Stimulated activated CD8-positive, alpha-beta memory T cell treated with anti-CD3 and anti-CD28 coated beads, Interleukin-12 subunit alpha, Interleukin-12 subunit beta, amount 100 ng/mL, for 4 hours (primary cell): ENCODE measurements at regions not wholly inside any gene's neighbourhood (a gene's known extent, or its start where the extent isn't known, plus 50 kb on each side); places are given as distances from the start of the nearest gene placed in this dataset.

ENCODE experiments used
- DNase-seq: peaks from one replicate; pipeline ENCODE4 v3.0.0-alpha.2; 2020; ENCODE audit warnings: low read depth

DNA sequence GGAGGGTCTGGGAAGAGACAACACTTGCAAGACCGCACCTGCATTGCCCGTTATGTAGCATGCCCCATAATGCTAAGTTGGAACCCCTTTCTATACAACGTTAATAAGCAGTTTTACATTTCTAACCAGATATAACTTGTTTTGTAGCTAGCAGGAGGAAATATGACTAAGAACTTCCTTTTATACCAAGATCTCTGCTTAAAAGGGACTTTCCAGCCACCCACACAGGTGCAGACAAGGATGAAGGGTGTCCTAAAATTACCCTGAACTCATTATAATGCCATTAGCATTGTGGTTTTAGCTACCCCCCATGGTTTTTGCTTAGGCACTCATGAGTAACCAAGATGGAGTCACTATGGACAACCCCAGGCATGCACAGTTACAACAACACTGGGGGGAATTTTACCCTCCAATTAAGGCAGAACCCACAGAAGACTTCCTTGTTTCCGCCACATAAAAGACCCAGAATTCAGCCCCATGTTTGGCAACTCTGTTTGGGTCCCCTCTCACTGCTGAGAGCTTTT is 362.8 kb downstream of the CBLN2 start:
- no peak for DNase-seq

DNA sequence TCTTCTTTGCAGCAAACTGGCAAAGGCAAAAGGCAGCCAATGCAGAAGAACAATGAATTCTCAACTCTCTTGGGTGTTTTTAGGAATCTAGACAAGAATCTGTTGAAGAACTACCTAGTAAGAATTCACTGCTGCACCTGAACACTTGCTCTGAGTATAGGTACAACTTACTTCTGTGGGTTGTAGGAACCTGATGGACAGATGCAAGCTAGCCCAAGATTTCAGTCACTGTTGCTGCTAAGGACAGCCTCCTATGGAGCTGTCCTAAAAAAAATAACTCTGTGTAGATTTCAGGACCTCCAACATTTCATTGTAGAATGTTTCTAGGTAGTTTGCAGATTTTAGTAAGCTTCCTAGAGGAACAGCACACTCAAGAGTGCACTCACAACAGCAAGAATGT is 363.5 kb downstream of the CBLN2 start:
- no peak for DNase-seq

- DNase-seq, result no peak
These were observed 369.0 kb downstream of the CBLN2 start for GRCh38 chr18:72174972-72175649.

DNA sequence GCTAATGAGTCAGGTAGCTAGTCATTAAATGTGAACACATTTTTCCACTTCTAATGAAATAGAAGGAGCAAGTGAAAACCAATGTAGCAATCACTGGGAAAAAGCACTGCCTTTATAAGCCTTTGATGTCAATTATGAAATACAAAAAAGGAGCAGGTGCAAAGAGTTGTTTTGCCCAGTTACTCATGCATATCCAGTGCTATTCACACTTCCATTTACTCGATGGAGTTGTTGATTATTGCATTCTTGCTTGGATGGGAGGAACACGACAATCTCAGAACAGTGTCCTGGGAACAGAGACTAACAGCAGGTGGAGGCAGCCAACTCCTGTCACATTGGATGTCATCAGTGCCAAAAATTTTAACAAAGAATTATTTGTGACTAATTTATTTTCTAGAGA is 372.5 kb downstream of the CBLN2 start:
- DNase-seq, result no peak

GRCh38 chr18:72161691-72162090 is 382.5 kb downstream of the CBLN2 start:
- DNase-seq, result no peak

- DNase-seq, result no peak
These were observed 383.4 kb downstream of the CBLN2 start for GRCh38 chr18:72160510-72161445.

DNA sequence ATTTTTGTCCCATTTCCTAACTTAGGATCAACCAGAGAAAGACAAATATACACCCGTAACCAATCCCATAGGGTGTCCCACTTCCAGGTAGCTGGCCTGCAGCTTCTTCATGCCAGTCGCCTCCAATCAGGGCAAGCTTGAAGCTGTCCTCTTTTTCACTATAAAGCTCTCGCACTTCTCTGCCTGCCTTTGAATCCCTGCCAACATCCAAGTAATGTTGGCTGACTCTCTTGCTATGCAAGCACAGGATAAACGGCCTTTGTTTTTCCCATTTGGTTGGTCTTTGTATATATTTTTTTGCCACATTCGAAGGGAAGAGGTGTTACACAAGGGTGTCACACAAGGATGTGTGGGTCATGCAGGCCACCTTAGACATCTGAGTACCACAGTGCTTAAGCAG is 388.8 kb downstream of the CBLN2 start:
- no peak for DNase-seq

DNA sequence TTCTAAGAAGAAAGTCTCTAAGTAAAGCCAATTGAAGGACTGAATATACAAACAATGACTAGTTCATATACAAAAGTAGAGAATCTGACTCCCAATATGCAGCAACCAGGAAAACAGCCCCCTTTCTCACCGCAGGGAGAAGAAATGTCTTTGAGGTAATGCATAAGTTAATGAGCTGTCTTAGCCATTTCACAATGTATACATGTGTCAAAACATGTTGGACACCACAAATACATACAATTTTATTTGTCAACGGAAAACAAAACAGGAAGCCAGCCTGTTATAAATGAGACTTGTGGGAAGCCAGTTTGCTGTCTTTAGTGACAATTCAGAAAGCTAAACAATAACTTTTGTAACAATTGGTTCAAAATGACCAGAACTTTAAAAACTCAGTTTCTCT is 389.2 kb downstream of the CBLN2 start:
- no peak for DNase-seq

- DNase-seq, result no peak
These were observed 391.2 kb downstream of the CBLN2 start for GRCh38 chr18:72152935-72153334.

- no peak for DNase-seq
These were observed 396.3 kb downstream of the CBLN2 start for GRCh38 chr18:72147830-72148229.

- no peak for DNase-seq
These were observed 404.1 kb downstream of the CBLN2 start for GRCh38 chr18:72140007-72140406.

- no peak for DNase-seq
These were observed 415.5 kb downstream of the CBLN2 start for GRCh38 chr18:72128649-72129048.

- no peak for DNase-seq
These were observed 422.0 kb downstream of the CBLN2 start for GRCh38 chr18:72122103-72122502.

GRCh38 chr18:72119082-72119481 is 425.1 kb downstream of the CBLN2 start:
- DNase-seq, result no peak

DNA sequence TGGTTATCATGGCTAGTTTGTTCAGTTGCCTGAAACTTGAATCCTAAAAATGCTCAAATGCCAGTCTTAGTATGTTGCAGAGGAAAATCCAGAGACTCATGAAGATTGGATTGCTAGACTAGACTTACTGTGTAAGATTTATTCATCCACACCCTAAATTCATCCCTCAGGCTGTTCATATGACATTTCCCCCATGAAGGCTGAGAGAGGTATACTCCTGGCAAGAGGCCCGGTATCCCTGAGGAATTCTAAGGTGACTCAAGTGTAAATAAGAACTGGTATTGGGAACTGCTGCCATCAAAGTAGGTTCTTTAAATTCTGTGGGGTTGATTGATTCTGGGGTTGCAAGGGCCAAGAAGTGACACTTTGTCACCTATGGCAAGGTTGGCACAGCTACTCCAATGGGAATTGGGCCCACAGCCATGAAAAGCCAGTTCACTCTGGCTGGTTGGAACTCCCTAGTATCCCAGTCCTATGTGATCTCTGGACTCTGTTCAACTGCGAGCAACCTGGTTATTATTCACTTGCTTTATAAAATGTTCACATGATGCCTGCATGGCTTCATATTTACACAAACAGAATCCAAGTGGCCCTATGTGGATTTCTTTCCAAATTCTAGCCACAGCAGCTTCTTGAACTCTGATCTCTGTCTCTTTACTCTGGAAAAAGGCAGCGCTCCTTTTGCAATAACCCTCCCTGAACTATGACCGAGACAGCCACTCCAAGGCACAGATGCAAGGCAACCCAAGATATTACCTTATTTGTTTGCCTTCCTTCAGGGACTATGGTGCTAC is 429.1 kb downstream of the CBLN2 start:
- no peak for DNase-seq

DNA sequence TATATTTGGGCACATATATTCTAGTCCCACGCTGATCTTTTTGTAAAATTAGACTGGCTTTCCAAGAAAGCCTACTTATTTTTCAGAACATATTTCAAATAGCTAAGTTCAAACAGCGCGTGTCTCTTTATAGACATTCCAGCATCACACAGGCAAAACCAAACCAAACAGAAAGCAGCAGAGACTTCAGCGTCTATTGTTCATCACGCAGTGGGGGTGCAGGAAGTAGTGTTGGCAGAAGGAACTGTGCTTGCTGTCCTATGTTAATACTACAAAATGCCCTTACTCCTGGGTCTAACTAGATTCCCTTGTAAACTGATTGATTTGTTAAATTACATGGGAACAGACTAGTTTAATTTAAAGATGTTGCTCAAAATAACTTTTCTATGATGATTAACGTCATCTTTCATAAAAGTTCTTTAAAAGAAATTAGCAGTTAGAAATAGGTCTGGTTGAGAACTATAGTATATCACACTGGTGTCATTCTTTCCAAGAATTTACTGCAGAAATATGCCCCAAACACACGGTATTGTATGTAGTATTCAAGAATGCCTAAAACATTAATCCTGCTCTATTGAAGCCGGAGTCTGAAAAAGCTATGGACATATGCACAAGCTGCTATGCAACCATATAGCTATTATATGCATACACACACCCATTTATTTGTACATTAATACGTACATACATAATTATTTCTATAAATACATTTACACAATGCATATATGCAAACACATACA is 436.3 kb downstream of the CBLN2 start:
- DNase-seq, result no peak

DNA sequence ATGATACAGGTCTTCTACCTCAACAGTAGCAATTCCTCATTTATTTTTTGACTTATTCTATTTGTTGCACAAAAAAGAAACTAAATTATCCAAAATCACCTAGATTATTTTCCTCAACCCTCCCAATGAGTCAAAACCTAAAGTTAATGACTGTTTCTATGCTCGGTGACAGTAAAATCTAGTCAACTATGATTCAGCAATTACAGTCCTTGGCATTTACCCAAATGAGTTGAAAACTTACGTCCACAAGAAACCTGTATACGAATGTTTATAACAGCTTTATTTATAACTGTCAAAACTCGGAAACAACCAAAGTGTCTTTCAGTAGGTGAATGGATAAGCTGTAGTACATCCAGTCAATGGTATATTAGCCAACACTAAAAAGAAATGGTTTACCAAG is 439.3 kb downstream of the CBLN2 start:
- DNase-seq, result no peak

- DNase-seq, result no peak
These were observed 441.7 kb downstream of the CBLN2 start for GRCh38 chr18:72102412-72102811.

- DNase-seq, result no peak
These were observed 443.6 kb downstream of the CBLN2 start for GRCh38 chr18:72100465-72101004.

- no peak for DNase-seq
These were observed 452.8 kb downstream of the CBLN2 start for GRCh38 chr18:72091369-72091768.

DNA sequence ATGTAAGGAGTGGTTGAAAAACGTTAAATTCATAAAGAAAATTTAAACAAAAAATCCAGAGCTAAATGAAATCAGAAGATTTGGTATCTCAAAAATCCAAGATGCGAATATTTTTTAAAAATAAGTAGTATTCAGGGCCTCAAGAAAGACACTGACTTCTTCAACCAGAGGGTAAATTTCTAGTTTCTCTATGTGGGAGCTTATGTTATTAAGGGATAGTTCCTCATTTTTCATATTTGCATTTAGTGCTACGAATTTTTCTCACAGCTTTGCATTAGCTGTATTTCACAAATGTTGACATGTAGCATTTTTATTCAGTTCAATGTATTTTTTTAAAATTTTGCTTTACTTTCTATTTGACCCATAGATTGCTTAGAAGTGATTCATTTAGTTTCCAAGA is 454.7 kb downstream of the CBLN2 start:
- DNase-seq, result no peak
